ENCODE measurements at regions not wholly inside any gene's neighbourhood (a gene's known extent, or its start where the extent isn't known, plus 50 kb on each side); places are given as distances from the start of the nearest gene placed in this dataset.

- ChIA-PET POLR2A (no interaction called here), CTCF (interaction anchor here (0.7 kb wide), 1 partner anchor 18 kb away, joined by 3 read pairs; no protein-coding TSS in a partner anchor)
Observed at GRCh38 chr7:47152307-47152706, 429.6 kb downstream of the TNS3 start.

DNA sequence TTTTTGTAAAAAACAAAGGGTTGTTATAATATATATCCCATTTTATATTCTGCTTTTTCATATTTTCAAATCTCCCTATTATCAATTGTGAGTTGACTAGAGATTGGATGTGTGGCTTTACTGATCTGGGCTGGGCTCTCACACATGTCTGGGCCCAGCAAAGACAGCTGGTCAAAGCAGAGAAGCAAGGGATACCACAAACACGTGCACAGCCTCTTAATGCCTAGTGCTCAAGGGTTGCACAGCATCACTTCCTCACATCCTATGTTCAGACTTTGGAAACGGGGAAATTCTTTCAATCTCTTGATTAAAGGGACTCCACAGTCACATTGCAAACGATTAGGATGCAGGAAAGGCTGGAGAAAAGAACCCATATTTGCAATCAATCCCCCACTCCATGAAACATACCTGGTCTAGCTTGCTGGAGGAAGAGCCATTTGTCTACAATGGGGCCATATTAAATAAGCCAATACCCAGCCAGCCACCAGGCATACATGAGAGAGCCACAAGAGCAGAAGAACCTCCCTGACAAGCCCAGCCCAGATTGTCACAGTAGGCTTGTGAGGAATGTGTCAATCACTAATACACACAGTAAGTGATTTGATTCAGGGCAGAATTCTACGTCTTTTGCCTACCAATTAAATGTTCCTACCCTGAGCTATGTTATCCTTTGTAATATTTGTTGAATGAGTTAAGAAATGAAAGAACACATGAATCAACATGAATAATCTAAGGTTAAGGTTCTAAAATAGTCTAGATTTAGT lies 431.2 kb downstream of the TNS3 start:
- no peak for DNase-seq (ENCODE audit: extremely low spot score)
- ChIA-PET POLR2A (no interaction called here), CTCF (no interaction called here)
- TF ChIP-seq L3MBTL2 (conservative IDR thresholded peaks at IDR 0.05) (no peak), FOXA1 (IDR thresholded peaks at IDR 0.05) (no peak), HDGF (IDR thresholded peaks at IDR 0.05; ENCODE audit: borderline replicate concordance) (no peak), ARNT (IDR thresholded peaks at IDR 0.05) (no peak), ZNF384 (IDR thresholded peaks at IDR 0.05) (no peak), BHLHE40 (IDR thresholded peaks at IDR 0.05; ENCODE audit: borderline replicate concordance) (no peak), FOXK2 (IDR thresholded peaks at IDR 0.05) (no peak)

More at GRCh38 chr7:47152307-47152706, 429.6 kb downstream of the TNS3 start:
- TF ChIP-seq HDGF (IDR thresholded peaks at IDR 0.05; ENCODE audit: borderline replicate concordance) (no peak), PKNOX1 (IDR thresholded peaks at IDR 0.05) (no peak), L3MBTL2 (conservative IDR thresholded peaks at IDR 0.05) (no peak), ZNF384 (IDR thresholded peaks at IDR 0.05) (no peak), FOXA1 (IDR thresholded peaks at IDR 0.05) (no peak), SP1 (IDR thresholded peaks at IDR 0.05) (no peak), BHLHE40 (IDR thresholded peaks at IDR 0.05; ENCODE audit: borderline replicate concordance) (no peak), LEF1 (IDR thresholded peaks at IDR 0.05; ENCODE audit: borderline replicate concordance) (no peak), CTBP1 (IDR thresholded peaks at IDR 0.05; ENCODE audit: borderline replicate concordance) (no peak), FOXM1 (IDR thresholded peaks at IDR 0.05; ENCODE audit: borderline replicate concordance) (no peak), NFRKB (IDR thresholded peaks at IDR 0.05) (no peak), FOXK2 (IDR thresholded peaks at IDR 0.05) (no peak), ARNT (IDR thresholded peaks at IDR 0.05) (no peak), TARDBP (IDR thresholded peaks at IDR 0.05) (no peak), ELF4 (IDR thresholded peaks at IDR 0.05) (no peak), SUZ12 (IDR thresholded peaks at IDR 0.05) (no peak)
- DNase-seq (ENCODE audit: extremely low spot score) = no peak

- CTCF ChIA-PET = no interaction called here
- POLR2A ChIA-PET = no interaction called here
- no peak for DNase-seq (ENCODE audit: extremely low spot score)
Observed at GRCh38 chr7:47149971-47150370, 431.9 kb downstream of the TNS3 start.

GRCh38 chr7:47149208-47149839 lies 432.6 kb downstream of the TNS3 start:
- no peak for DNase-seq (ENCODE audit: extremely low spot score)
- CTCF ChIA-PET = no interaction called here
- POLR2A ChIA-PET = no interaction called here

More at GRCh38 chr7:47149971-47150370, 431.9 kb downstream of the TNS3 start:
- TF ChIP-seq CTBP1 (IDR thresholded peaks at IDR 0.05; ENCODE audit: borderline replicate concordance) (no peak), FOXK2 (IDR thresholded peaks at IDR 0.05) (no peak), TARDBP (IDR thresholded peaks at IDR 0.05) (no peak), PKNOX1 (IDR thresholded peaks at IDR 0.05) (no peak), ELF4 (IDR thresholded peaks at IDR 0.05) (no peak), ARNT (IDR thresholded peaks at IDR 0.05) (no peak), BHLHE40 (IDR thresholded peaks at IDR 0.05; ENCODE audit: borderline replicate concordance) (no peak), LEF1 (IDR thresholded peaks at IDR 0.05; ENCODE audit: borderline replicate concordance) (no peak), SP1 (IDR thresholded peaks at IDR 0.05) (no peak), HDGF (IDR thresholded peaks at IDR 0.05; ENCODE audit: borderline replicate concordance) (no peak)

GRCh38 chr7:47148536-47149207 lies 433.2 kb downstream of the TNS3 start:
- CTCF ChIA-PET = no interaction called here

More at GRCh38 chr7:47149208-47149839, 432.6 kb downstream of the TNS3 start:
- TF ChIP-seq SUZ12 (IDR thresholded peaks at IDR 0.05) (no peak), SP1 (IDR thresholded peaks at IDR 0.05) (no peak), BHLHE40 (IDR thresholded peaks at IDR 0.05; ENCODE audit: borderline replicate concordance) (no peak), HDGF (IDR thresholded peaks at IDR 0.05; ENCODE audit: borderline replicate concordance) (no peak), NFRKB (IDR thresholded peaks at IDR 0.05) (no peak), FOXM1 (IDR thresholded peaks at IDR 0.05; ENCODE audit: borderline replicate concordance) (no peak), CTBP1 (IDR thresholded peaks at IDR 0.05; ENCODE audit: borderline replicate concordance) (no peak)

More at GRCh38 chr7:47148536-47149207, 433.2 kb downstream of the TNS3 start:
- POLR2A ChIA-PET = no interaction called here
- no peak for DNase-seq (ENCODE audit: extremely low spot score)
- TF ChIP-seq FOXK2 (IDR thresholded peaks at IDR 0.05) = no peak
- no peak for TF ChIP-seq SP1 (IDR thresholded peaks at IDR 0.05)
- TF ChIP-seq L3MBTL2 (conservative IDR thresholded peaks at IDR 0.05) = no peak
- no peak for TF ChIP-seq BHLHE40 (IDR thresholded peaks at IDR 0.05; ENCODE audit: borderline replicate concordance)
- no peak for TF ChIP-seq FOXM1 (IDR thresholded peaks at IDR 0.05; ENCODE audit: borderline replicate concordance)
- no peak for TF ChIP-seq NFRKB (IDR thresholded peaks at IDR 0.05)
- no peak for TF ChIP-seq CTBP1 (IDR thresholded peaks at IDR 0.05; ENCODE audit: borderline replicate concordance)
- no peak for TF ChIP-seq ELF4 (IDR thresholded peaks at IDR 0.05)
- TF ChIP-seq FOXA1 (IDR thresholded peaks at IDR 0.05) = no peak
- no peak for TF ChIP-seq SUZ12 (IDR thresholded peaks at IDR 0.05)
- TF ChIP-seq ARNT (IDR thresholded peaks at IDR 0.05) = no peak
- TF ChIP-seq ZNF384 (IDR thresholded peaks at IDR 0.05) = no peak
- TF ChIP-seq PKNOX1 (IDR thresholded peaks at IDR 0.05) = no peak

Measured in HEK293T (cell line).